ENCODE measurements at regions not wholly inside any gene's neighbourhood (a gene's known extent, or its start where the extent isn't known, plus 50 kb on each side); places are given as distances from the start of the nearest gene placed in this dataset.
"Not testable (repeated sequence)": the region's sequence is repeated elsewhere in the genome, so short reads cannot be mapped to it uniquely, and the experiment has no call there.

DNA sequence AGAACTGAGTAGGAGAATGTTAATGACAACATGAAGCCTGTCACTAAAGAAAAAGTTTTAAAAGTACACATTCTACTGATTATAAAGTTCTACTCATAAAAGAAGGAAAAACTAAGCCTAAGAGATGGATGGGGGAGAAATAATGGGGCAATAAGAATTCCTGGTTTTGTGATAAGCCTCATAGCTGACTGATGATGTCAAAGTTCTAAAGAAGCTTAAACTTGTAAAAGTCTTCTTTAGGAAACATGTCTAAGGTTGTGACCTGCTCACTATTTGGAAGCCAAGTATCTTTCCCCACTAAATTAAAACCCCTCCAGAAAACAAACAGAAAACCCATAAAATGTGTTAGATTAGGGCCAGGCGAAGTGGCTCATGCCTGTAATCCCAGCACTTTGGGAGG, 232.9 kb upstream of the GIMD1 start:
- no peak for FAIRE-seq
- DNase-seq (ENCODE audit: low spot score), result no peak

DNA sequence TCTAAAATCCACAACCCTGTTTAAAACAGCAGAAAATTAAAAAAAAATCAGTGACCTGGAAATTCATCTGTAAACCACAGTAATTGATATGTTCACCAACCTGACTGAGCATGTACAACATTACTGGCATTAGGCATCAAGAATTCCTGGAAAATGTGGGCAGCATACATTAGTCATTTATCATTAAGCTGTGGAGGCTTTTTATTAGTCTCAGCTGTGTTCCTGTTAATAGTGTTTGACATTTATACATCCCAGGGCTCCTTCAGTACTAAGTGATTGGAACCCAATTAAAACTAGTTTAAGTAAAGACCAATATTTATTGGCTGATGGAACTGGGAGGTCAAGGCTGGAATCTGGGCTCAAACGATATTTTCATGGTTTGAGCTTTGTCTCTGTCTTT, 227.3 kb upstream of the GIMD1 start:
- DNase-seq (ENCODE audit: low spot score) (no peak), FAIRE-seq (no peak)

GRCh38 chr4:106594291-106594952, 225.8 kb upstream of the GIMD1 start:
- DNase-seq (ENCODE audit: low spot score) (no peak), FAIRE-seq (no peak)

DNA sequence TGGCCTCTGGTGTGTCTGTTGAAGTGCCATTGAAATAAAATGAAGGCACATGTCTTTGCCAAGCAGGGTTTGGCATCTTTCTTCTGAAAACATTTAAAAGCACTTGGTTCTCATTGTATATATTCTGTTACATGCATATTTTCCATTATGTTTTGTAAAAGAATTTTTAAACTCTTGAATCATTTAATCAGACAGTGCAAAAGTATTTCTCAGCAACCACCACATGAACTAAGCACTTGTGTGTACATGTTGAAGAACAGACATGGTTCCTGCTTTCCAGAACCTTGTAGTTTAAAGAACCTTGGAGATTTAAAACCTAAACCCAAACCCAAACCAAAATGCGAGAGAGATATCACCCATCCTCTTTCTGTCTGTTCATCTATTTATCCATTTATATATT, 220.3 kb upstream of the GIMD1 start:
- DNase-seq (ENCODE audit: low spot score) (no peak), FAIRE-seq (no peak)

DNA sequence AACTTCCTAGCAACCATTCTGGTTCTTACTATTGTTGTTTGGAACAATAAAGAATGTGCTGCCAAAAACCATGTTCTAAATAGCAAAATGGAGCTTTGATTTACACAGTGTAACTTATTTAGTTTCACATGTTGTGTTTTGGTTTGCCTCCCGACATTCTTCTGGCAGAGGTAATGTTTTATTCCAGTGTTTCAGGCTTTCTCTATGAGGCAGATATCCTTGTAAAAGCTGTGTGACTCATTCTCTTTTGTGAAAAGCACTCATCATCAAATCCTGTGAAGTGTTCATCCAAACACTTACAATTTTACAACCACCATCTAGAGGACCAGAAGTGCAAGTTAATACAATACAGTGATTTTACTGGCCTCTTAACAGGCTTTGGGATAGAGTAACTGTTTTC, 219.0 kb upstream of the GIMD1 start:
- peak; percentile 44 for FAIRE-seq

DNA sequence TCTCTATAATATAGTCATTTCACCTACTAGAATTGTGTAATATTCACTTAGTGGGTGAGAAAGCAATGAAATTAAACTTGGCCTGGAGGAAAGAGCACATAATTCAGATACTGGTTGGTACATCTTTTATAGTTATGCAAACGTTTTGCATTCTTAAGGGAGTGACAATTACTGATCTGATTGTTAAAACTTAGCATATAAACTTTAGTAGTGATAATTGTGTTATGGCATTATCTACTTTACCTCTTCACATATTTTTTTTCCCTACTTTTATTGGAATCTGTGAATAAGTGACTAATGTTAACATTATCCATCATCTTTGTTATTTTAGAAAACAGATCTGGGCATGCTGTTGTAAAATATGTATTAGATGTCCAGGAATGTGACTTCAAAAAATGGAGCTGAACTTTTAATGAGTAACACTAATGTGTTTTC, 217.4 kb upstream of the GIMD1 start:
- FAIRE-seq (no peak), DNase-seq (ENCODE audit: low spot score) (no peak)

More for the DNA sequence above, 219.0 kb upstream of the GIMD1 start:
- peak; percentile 55 for DNase-seq (ENCODE audit: low spot score)

DNA sequence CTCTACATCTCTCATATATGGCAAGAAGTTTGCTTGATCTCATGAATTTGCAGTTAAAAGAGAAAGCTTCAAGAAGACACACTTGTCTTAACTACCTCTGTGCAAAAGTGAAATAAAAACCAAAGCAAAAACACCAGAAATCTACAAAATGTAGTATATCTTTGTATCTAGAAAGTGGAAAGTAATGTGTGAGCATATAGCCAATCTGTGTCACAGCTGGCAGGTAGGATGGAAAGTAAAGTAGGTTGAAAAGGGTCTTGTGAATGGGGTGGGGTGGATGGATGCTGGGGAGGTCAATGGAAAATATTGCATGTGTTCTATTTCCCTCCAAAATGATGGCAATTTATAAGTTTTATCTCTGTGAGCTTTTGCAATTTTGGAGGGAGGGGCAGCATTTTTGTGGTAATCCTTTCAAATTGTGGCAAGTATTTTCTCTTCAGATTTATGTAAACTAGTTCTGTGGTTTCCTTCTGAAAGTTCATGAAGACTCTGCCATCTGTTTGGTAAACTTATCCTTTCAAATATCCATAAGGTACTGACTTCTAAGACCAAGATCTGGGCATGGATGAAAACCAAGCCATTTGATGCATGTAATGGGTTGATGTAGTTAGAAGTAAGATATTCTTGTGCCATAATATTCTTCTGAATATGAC, 215.9 kb upstream of the GIMD1 start:
- DNase-seq (ENCODE audit: low spot score) (no peak), FAIRE-seq (no peak)

DNA sequence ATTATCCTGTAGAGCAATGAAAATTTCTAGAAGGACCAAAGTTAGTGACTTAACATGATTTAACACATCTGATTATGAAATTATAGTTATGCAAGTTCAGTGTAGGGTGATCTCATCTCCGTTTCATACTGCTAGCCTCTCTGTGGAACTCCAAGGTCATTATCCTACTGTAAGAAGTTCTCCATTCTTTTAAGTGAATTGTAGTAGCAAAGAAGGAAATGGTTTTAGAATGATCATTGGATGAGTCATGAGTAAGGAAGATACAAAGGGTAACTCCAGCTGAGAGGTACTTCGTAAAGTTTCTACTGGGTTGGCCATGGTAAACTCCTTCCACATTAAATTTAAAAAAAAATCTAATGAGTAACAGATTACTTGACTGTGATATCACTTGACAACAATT, 215.0 kb upstream of the GIMD1 start:
- FAIRE-seq (peak; percentile 94), DNase-seq (ENCODE audit: low spot score) (peak; percentile 94)

DNA sequence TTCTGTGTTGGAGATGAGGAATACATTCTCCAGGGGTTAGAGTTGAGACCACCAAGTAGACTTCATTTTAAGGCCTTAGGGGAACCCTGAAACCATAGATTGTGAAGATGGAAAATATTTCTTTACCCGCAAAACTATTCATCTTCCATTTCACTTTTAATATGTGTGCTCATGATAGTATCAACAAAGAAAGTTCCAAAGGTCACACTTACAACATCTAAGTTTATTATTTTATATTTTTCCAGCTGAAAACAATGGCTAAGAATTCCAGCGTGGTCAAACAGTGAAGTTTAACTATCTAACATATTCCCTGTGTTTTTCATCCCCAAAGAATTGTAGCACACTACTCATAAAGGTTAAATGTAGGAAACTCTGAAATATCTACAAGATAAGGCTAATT, 214.5 kb upstream of the GIMD1 start:
- no peak for FAIRE-seq
- DNase-seq (ENCODE audit: low spot score), result no peak

- no peak for DNase-seq (ENCODE audit: low spot score)
- no peak for FAIRE-seq
These were observed 213.5 kb upstream of the GIMD1 start for GRCh38 chr4:106582103-106582502.

DNA sequence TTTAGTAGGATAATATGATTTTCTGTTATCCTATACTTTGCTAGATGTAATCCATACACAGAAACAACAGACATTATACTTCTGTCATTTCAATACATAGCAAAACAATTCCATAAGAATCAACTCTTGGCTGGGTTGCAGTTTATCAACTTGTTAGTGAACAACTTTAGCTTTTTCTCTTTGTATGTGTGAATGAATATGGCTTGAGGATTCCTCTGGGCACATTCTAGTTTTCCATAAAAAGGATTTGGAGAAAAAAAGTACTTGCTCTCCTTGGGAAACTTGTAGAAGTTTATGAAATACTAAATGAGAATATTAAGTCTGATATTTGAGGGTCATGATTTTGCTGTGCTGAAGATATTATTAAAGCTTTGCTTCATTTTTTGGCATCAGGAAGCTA, 210.7 kb upstream of the GIMD1 start:
- DNase-seq (ENCODE audit: low spot score) (no peak), FAIRE-seq (no peak)

DNA sequence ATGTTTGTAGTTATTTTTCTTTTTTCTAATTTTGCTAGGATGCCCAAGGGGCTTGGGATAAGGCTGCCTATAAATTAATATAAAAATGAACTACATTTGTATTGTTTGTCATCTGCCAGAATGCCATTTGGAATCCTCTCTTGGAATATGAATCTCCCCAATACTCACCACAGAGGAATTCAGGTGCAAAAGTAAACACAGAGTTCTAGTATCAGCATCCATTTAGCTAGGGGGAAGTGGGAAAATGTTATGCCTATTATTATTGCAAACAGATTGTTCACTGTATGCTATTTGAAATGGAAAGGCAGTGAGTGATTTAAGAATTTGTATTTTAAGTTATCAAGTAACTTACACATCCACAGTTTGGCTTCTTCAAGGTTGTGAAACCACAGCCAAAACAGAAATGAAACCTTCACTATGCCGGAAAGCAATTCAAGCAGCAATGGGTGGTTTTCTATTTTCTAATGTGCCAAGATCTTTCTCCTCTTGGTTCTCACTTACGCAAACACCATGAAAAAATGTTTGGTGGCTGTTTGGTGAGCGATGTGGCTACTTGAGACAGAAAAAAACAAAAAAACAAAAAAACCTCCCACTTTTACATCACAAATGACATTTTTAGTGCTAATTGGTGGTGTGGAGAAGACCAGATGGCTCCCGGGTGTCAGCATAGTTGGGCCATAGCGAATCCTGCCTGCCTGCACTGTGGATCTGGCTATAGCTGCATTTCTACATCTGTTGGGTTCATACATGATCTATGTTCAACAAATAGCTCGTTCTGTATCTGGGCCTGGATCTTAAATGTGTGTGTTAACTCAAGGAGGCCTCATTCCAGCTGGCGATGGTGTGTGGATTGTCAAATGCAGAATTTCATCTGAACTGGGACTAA, 200.8 kb upstream of the GIMD1 start:
- FAIRE-seq (no peak), DNase-seq (ENCODE audit: low spot score) (no peak)

DNA sequence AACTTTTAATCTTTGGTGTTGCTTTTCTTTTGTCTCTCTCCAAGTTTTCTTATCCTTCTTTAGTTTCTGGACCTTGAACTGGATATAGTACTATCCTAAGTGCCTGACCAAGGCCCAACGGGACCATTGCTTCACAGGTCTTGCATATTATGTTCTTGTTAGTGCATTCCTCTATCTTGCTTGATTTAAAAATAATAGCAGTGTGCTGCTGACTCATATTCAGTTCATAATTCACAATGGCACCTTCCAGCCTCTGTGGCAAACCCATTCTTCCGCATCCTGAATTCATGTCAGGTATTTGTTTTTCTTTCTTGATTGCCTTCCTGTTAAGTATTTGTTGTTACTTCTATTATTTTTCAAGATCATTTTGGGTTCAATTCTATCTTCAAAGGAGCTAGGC, 197.1 kb upstream of the GIMD1 start:
- FAIRE-seq, result no peak

GRCh38 chr4:106563637-106564036, 195.1 kb upstream of the GIMD1 start:
- FAIRE-seq; DNase-seq (ENCODE audit: low spot score): not testable (repeated sequence)

More for the DNA sequence above, 197.1 kb upstream of the GIMD1 start:
- no peak for DNase-seq (ENCODE audit: low spot score)

- DNase-seq (ENCODE audit: low spot score), result no peak
- FAIRE-seq, result no peak
These were observed 183.1 kb upstream of the GIMD1 start for GRCh38 chr4:106551724-106552123.

GRCh38 chr4:106548446-106549044, 180.0 kb upstream of the GIMD1 start:
- no peak for DNase-seq (ENCODE audit: low spot score)
- no peak for FAIRE-seq

GRCh38 chr4:106546370-106546769, 177.8 kb upstream of the GIMD1 start:
- DNase-seq (ENCODE audit: low spot score), result no peak
- no peak for FAIRE-seq

DNA sequence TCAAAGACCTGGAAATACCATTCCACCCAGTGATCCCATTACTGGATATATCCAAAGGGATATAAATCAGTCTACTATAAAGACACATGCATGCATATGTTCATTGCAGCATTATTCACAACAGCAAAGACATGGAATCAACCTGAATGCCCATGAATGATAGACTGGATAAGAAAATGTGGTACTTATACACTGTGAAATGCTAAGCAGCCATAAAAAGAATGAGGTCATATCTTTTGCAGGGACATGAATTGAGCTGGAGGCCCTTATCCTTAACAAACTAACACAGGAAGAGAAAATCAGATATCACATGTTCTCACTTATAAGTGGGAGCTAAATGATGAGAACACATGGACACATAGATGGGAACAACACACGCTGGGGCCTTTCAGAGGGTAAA, 174.0 kb upstream of the GIMD1 start:
- not testable (repeated sequence) for DNase-seq (ENCODE audit: low spot score); FAIRE-seq

DNA sequence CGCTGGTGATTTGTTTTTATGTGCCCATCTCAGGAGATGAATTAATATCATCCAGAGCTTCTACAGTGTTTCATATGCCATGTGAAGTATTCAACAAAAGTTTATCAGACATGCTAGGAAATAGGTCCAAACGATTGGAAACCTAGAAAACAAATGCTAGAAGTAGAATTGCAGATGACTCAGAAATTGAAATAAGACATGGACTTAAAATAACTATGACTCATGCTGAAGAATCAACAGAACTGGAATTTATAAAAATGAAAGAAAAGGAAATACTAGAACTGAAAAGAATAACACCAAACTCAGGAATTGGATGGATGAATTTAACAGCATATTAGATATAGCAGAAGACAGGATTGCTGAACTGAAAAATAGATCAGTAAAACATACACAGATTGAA, 172.7 kb upstream of the GIMD1 start:
- FAIRE-seq, result no peak
- peak; percentile 42 for DNase-seq (ENCODE audit: low spot score)

GRCh38 chr4:106530821-106531220, 162.2 kb upstream of the GIMD1 start:
- DNase-seq (ENCODE audit: low spot score) (no peak), FAIRE-seq (no peak)

DNA sequence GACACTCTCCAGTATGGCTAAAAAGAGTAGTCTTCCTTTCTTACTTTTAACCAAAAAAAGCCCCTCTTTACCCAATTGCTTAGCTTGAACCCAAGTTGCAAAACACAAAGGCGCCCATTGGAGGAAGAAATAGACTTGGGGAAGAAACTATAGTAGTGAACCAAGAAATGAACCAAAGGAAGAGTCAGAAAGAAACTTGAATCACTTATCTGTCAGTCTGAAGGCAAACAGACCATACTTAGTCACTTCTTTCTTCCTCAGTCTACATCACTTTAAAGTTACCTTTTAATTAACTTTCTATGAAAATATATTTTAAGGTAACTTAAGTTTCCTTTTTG, 161.4 kb upstream of the GIMD1 start:
- FAIRE-seq (no peak), DNase-seq (ENCODE audit: low spot score) (no peak)

All from RCC 7860 (cell line).